ENCODE measurements at regions not wholly inside any gene's neighbourhood (a gene's known extent, or its start where the extent isn't known, plus 50 kb on each side); places are given as distances from the start of the nearest gene placed in this dataset.
A peak's percentile ranks its signal among the peaks of the same experiment; 100 is the strongest.

- H3K4me3 ChIP-seq (ENCODE audit: low read depth, low read length), result no peak overlapping the region
- TF ChIP-seq CTCF (IDR thresholded peaks at IDR 0.05; ENCODE audit: low read depth, low read length) (no peak), POLR2A (IDR thresholded peaks at IDR 0.05; ENCODE audit: extremely low read depth, insufficient read length) (no peak), MYC (IDR thresholded peaks at IDR 0.05; ENCODE audit: low read depth, low read length) (no peak), MAX (IDR thresholded peaks at IDR 0.05; ENCODE audit: low read depth, low read length) (no peak)
- DNase-seq (ENCODE audit: low read depth), result no peak
Measured at GRCh38 chrX:138534410-138534809, 177.1 kb downstream of the FGF13 start.

- TF ChIP-seq MAX (IDR thresholded peaks at IDR 0.05; ENCODE audit: low read depth, low read length), result no peak
- TF ChIP-seq CTCF (IDR thresholded peaks at IDR 0.05; ENCODE audit: low read depth, low read length), result no peak
- DNase-seq (ENCODE audit: low read depth), result no peak
- H3K4me3 ChIP-seq (ENCODE audit: low read depth, low read length), result no peak overlapping the region
Measured at GRCh38 chrX:138519296-138519695, 192.2 kb downstream of the FGF13 start.

GRCh38 chrX:138504273-138504672 is 207.2 kb downstream of the FGF13 start:
- no peak for TF ChIP-seq MAX (IDR thresholded peaks at IDR 0.05; ENCODE audit: low read depth, low read length)
- H3K4me3 ChIP-seq (ENCODE audit: low read depth, low read length), result no peak overlapping the region
- no peak for DNase-seq (ENCODE audit: low read depth)

GRCh38 chrX:138492371-138492770 is 219.1 kb downstream of the FGF13 start:
- TF ChIP-seq MYC (IDR thresholded peaks at IDR 0.05; ENCODE audit: low read depth, low read length) (no peak), POLR2A (IDR thresholded peaks at IDR 0.05; ENCODE audit: extremely low read depth, insufficient read length) (no peak), CTCF (IDR thresholded peaks at IDR 0.05; ENCODE audit: low read depth, low read length) (no peak), MAX (IDR thresholded peaks at IDR 0.05; ENCODE audit: low read depth, low read length) (no peak)
- peak; percentile 1 for DNase-seq (ENCODE audit: low read depth)
- no peak overlapping the region for H3K4me3 ChIP-seq (ENCODE audit: low read depth, low read length)

GRCh38 chrX:138487866-138488265 is 223.7 kb downstream of the FGF13 start:
- TF ChIP-seq CTCF (IDR thresholded peaks at IDR 0.05; ENCODE audit: low read depth, low read length) (no peak), POLR2A (IDR thresholded peaks at IDR 0.05; ENCODE audit: extremely low read depth, insufficient read length) (no peak), MYC (IDR thresholded peaks at IDR 0.05; ENCODE audit: low read depth, low read length) (no peak), MAX (IDR thresholded peaks at IDR 0.05; ENCODE audit: low read depth, low read length) (no peak)

GRCh38 chrX:138485767-138486166 is 225.8 kb downstream of the FGF13 start:
- no peak overlapping the region for H3K4me3 ChIP-seq (ENCODE audit: low read depth, low read length)
- no peak for TF ChIP-seq MAX (IDR thresholded peaks at IDR 0.05; ENCODE audit: low read depth, low read length)
- no peak for TF ChIP-seq MYC (IDR thresholded peaks at IDR 0.05; ENCODE audit: low read depth, low read length)
- TF ChIP-seq CTCF (IDR thresholded peaks at IDR 0.05; ENCODE audit: low read depth, low read length), result no peak
- no peak for TF ChIP-seq POLR2A (IDR thresholded peaks at IDR 0.05; ENCODE audit: extremely low read depth, insufficient read length)
- DNase-seq (ENCODE audit: low read depth), result no peak

More at GRCh38 chrX:138487866-138488265, 223.7 kb downstream of the FGF13 start:
- no peak for DNase-seq (ENCODE audit: low read depth)
- no peak overlapping the region for H3K4me3 ChIP-seq (ENCODE audit: low read depth, low read length)

All from NB4 (cell line).